Panc1 (cell line): ENCODE measurements at regions not wholly inside any gene's neighbourhood (a gene's known extent, or its start where the extent isn't known, plus 50 kb on each side); places are given as distances from the start of the nearest gene placed in this dataset.

Source experiments
- ATAC-seq: fragments of 200-7000 bp; cut with Tn5 transposase; 2 replicates; pipeline ENCODE4 v1.9.1; 2020; ENCODE audit warnings: mild to moderate bottlenecking, moderate library complexity
- BruUV-seq: library from RNA; stranded (reverse); fragments of 400-500 nt; replicated peaks from 2 replicates; lab custom pipeline; 2021; lab: Mats Ljungman, UMichigan
- CTCF ChIA-PET: fragments of 300-600 bp; sonication (Branson Sonifier 250); formaldehyde crosslinking; loops from one replicate; lab custom pipeline; 2022; ENCODE audit warnings: antibody characterized with exemption; lab: Charles Lee
- POLR2A ChIA-PET: fragments of 300-600 bp; sonication (Branson Sonifier 250); formaldehyde crosslinking; loops from one replicate; lab custom pipeline; 2022; ENCODE audit warnings: antibody characterized with exemption; lab: Charles Lee
- DNase-seq: peaks from one replicate; pipeline ENCODE4 v3.0.0-alpha.2; 2010; ENCODE audit warnings: low read depth, low spot score
- H3K27ac ChIP-seq: 2 replicates; pipeline ENCODE4 v1.5.1; 2011; ENCODE audit warnings: mild to moderate bottlenecking, low read length, inconsistent platforms
- H3K27me3 ChIP-seq: fragments of 200-500 bp; sonication (Bioruptor generic); 2 replicates; pipeline ENCODE4 v1.6.0; 2014; ENCODE audit warnings: low read length, inconsistent platforms; ENCODE audit not compliant: control insufficient read depth, insufficient read depth
- H3K36me3 ChIP-seq: fragments of 200-500 bp; sonication (Bioruptor generic); 2 replicates; pipeline ENCODE4 v1.5.1; 2014; ENCODE audit warnings: inconsistent platforms, mild to moderate bottlenecking, low read length, moderate library complexity; ENCODE audit not compliant: control insufficient read depth, insufficient read depth
- H3K4me1 ChIP-seq: 2 replicates; pipeline ENCODE4 v1.5.1; 2011; ENCODE audit warnings: inconsistent platforms, mild to moderate bottlenecking, low read length, moderate library complexity; ENCODE audit not compliant: control insufficient read depth, insufficient read depth
- H3K4me3 ChIP-seq, 2 experiments: 2 replicates each; pipeline ENCODE4 v1.5.1; 2011 to 2012; ENCODE audit warnings: low read depth in 2 of 2, low read length in 2 of 2, mild to moderate bottlenecking in 2 of 2, inconsistent platforms in 1 of 2, moderate library complexity in 1 of 2
- H3K9me3 ChIP-seq: fragments of 200-500 bp; sonication (Bioruptor generic); 2 replicates; pipeline ENCODE4 v1.5.1; 2014; ENCODE audit warnings: low read depth, mild to moderate bottlenecking, inconsistent platforms, low read length, moderate library complexity; ENCODE audit not compliant: control insufficient read depth, insufficient read depth
- POLR2AphosphoS5 ChIP-seq: IDR thresholded peaks from 2 replicates; pipeline ENCODE4 v1.6.1; 2012; ENCODE audit warnings: mild to moderate bottlenecking, low read depth, low read length, moderate library complexity
- SIN3A ChIP-seq: IDR thresholded peaks from 2 replicates; pipeline ENCODE4 v1.6.1; 2012; ENCODE audit warnings: low read depth, mild to moderate bottlenecking, low read length, moderate library complexity, borderline replicate concordance; ENCODE audit not compliant: insufficient read depth
- TCF7L2 ChIP-seq: IDR thresholded peaks from 2 replicates; pipeline ENCODE4 v1.6.1; 2011; ENCODE audit warnings: mild to moderate bottlenecking, low read depth, low read length, inconsistent platforms
- in situ Hi-C: cut with HindIII; loops from 2 replicates; pipeline ENCODE4 v1.10.0; 2016; ENCODE audit warnings: low sequenced_read_pairs, low pct_unique_long_range_greater_than_20kb
- intact Hi-C: fragments of 100-400 bp; cut with micrococcal nuclease; formaldehyde crosslinking; loops from one replicate; pipeline ENCODE4 v1.10.0; 2022; ENCODE audit not compliant: unreplicated experiment
- TF ChIP-seq, protein P1 (sequence below): fragments of 450-650 bp; IDR thresholded peaks from 2 replicates; pipeline ENCODE4 v1.5.1; 2017; ENCODE audit warnings: mild to moderate bottlenecking
- TF ChIP-seq, protein P2 (sequence below), 2 experiments: IDR thresholded peaks; 2 replicates each; pipeline ENCODE4 v1.6.1; 2011 to 2012; ENCODE audit warnings: low read depth in 2 of 2, control low read depth in 1 of 2, low read length in 1 of 2, mild to moderate bottlenecking in 1 of 2, moderate library complexity in 1 of 2; ENCODE audit not compliant: insufficient read depth in 1 of 2

DNA sequence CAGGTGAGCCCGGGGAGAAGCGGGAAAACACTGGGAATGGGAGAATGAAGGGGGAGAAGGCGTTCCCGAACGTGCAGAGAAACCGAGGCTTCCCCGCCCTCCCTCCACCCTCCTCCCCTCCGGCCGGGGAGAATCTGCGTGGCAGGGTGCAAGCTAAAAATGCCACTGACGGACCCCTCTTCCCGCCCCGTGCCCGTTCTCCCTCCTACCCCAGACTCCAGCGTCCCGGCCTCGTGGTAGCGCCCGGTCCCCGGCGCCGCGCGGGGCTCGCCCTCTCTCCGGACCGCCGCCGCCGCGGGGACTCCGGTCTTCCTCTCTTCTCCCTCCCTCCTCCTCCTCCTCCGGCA, 81.6 kb upstream of the AK4 start:
- TF ChIP-seq POLR2AphosphoS5 = no peak
- no peak for TF ChIP-seq TCF7L2
- TF ChIP-seq, protein P1, sequence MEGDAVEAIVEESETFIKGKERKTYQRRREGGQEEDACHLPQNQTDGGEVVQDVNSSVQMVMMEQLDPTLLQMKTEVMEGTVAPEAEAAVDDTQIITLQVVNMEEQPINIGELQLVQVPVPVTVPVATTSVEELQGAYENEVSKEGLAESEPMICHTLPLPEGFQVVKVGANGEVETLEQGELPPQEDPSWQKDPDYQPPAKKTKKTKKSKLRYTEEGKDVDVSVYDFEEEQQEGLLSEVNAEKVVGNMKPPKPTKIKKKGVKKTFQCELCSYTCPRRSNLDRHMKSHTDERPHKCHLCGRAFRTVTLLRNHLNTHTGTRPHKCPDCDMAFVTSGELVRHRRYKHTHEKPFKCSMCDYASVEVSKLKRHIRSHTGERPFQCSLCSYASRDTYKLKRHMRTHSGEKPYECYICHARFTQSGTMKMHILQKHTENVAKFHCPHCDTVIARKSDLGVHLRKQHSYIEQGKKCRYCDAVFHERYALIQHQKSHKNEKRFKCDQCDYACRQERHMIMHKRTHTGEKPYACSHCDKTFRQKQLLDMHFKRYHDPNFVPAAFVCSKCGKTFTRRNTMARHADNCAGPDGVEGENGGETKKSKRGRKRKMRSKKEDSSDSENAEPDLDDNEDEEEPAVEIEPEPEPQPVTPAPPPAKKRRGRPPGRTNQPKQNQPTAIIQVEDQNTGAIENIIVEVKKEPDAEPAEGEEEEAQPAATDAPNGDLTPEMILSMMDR = no peak
- TF ChIP-seq, protein P2, sequence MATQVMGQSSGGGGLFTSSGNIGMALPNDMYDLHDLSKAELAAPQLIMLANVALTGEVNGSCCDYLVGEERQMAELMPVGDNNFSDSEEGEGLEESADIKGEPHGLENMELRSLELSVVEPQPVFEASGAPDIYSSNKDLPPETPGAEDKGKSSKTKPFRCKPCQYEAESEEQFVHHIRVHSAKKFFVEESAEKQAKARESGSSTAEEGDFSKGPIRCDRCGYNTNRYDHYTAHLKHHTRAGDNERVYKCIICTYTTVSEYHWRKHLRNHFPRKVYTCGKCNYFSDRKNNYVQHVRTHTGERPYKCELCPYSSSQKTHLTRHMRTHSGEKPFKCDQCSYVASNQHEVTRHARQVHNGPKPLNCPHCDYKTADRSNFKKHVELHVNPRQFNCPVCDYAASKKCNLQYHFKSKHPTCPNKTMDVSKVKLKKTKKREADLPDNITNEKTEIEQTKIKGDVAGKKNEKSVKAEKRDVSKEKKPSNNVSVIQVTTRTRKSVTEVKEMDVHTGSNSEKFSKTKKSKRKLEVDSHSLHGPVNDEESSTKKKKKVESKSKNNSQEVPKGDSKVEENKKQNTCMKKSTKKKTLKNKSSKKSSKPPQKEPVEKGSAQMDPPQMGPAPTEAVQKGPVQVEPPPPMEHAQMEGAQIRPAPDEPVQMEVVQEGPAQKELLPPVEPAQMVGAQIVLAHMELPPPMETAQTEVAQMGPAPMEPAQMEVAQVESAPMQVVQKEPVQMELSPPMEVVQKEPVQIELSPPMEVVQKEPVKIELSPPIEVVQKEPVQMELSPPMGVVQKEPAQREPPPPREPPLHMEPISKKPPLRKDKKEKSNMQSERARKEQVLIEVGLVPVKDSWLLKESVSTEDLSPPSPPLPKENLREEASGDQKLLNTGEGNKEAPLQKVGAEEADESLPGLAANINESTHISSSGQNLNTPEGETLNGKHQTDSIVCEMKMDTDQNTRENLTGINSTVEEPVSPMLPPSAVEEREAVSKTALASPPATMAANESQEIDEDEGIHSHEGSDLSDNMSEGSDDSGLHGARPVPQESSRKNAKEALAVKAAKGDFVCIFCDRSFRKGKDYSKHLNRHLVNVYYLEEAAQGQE (IDR thresholded peaks at IDR 0.05; ENCODE audit: insufficient read depth in 1 of 2, low read depth in 2 of 2, low read length in 1 of 2) = no peak
- TF ChIP-seq SIN3A = no peak
- Histone ChIP-seq H3K9me3 (no peaks in the 10 kb centered on the region), H3K27me3 (peaks cover 17% of the 10 kb centered on the region), H3K4me3 (peak overlapping the region; percentile 49 to 54), H3K4me1 (no peaks in the 10 kb centered on the region; the same call in 1 of the 2 replicates), H3K36me3 (peaks cover 3% of the 10 kb centered on the region; the same call in 1 of the 2 replicates), H3K27ac (no peak overlapping the region)
- in situ Hi-C loops (no loop called here), intact Hi-C loops (loop anchor here (10.0 kb wide), 1 partner anchor 358 kb away; the partner anchor contains the start of genes LEPR and LEPROT)
- DNase-seq = no peak
- ATAC-seq = no peak
- CTCF ChIA-PET = no interaction called here
- POLR2A ChIA-PET = no interaction called here
- BruUV-seq = no TSS peak

DNA sequence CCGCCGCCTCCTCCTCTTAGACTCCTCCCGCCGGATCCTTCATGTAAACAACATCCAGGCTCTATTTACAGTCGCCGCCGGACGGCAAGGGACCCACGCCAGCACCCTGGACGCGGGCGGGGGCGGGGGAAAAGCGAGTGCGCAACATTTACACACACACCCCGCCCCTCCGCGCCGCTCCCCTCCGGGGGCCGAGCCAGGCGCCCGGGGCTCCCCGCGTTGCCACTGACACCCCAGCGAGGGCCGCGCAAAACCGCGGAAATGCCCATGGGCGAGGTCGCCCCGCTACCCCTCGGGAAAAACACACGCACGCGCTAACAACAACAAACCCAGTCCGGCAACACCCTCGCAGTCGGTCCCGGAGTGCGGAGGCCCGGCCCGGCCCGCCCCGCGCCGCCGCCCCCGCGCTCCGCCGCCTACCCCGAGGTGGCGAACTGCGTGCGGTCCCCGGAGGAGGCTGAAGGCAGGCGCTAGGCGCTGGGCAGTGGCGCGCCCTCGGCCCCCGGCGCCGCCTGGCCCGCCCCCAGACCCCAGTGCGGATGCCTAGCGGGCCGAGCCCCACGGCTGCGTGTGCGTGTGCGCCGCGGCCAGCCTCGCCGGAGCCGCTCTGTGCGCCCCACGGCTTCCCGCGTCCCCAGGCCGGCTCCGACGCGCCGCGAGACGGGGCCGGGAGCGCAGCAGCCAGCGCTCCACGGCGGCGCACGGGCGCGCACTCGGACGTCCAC, 81.1 kb upstream of the AK4 start:
- Histone ChIP-seq H3K4me1 (no peaks in the 10 kb centered on the region; the same call in 1 of the 2 replicates), H3K9me3 (no peaks in the 10 kb centered on the region), H3K36me3 (peaks cover 3% of the 10 kb centered on the region; the same call in 1 of the 2 replicates), H3K27me3 (peaks cover 13% of the 10 kb centered on the region), H3K4me3 (peak overlapping the region; percentile 49 to 54), H3K27ac (no peak overlapping the region)
- BruUV-seq = no TSS peak
- TF ChIP-seq SIN3A (0 out of 2 replicates have a peak, but pooled peaks have one; percentile 31), TCF7L2 (no peak)
- DNase-seq = no peak
- ChIA-PET POLR2A (no interaction called here), CTCF (no interaction called here)
- intact Hi-C loops = loop anchor here (10.0 kb wide), 1 partner anchor 358 kb away; the partner anchor contains the start of genes LEPR and LEPROT
- in situ Hi-C loops = no loop called here
- peak; percentile 79 for ATAC-seq
